ENCODE measurements at regions not wholly inside any gene's neighbourhood (a gene's known extent, or its start where the extent isn't known, plus 50 kb on each side); places are given as distances from the start of the nearest gene placed in this dataset.
"Not testable (repeated sequence)": the region's sequence is repeated elsewhere in the genome, so short reads cannot be mapped to it uniquely, and the experiment has no call there.

GRCh38 chr5:62757686-62758085, 179.1 kb downstream of the LRRC70 start:
- DNase-seq, result not testable (repeated sequence)

GRCh38 chr5:62752998-62753367, 174.4 kb downstream of the LRRC70 start:
- DNase-seq, result not testable (repeated sequence)

- DNase-seq, result not testable (repeated sequence)
Measured at GRCh38 chr5:62752056-62752997, 173.7 kb downstream of the LRRC70 start.

- DNase-seq, result no peak
Measured at GRCh38 chr5:62742207-62742606, 163.6 kb downstream of the LRRC70 start.

- no peak for DNase-seq
Measured at GRCh38 chr5:62741761-62742160, 163.1 kb downstream of the LRRC70 start.

GRCh38 chr5:62737766-62738165, 159.1 kb downstream of the LRRC70 start:
- DNase-seq, result no peak

- no peak for DNase-seq
Measured at GRCh38 chr5:62732677-62733121, 154.1 kb downstream of the LRRC70 start.

GRCh38 chr5:62731022-62731421, 152.4 kb downstream of the LRRC70 start:
- DNase-seq, result no peak

- DNase-seq, result no peak
Measured at GRCh38 chr5:62729675-62730074, 151.1 kb downstream of the LRRC70 start.

- no peak for DNase-seq
Measured at GRCh38 chr5:62727861-62728260, 149.2 kb downstream of the LRRC70 start.

GRCh38 chr5:62727184-62727583, 148.6 kb downstream of the LRRC70 start:
- no peak for DNase-seq

- DNase-seq, result no peak
Measured at GRCh38 chr5:62722360-62722759, 143.7 kb downstream of the LRRC70 start.

GRCh38 chr5:62720031-62720441, 141.4 kb downstream of the LRRC70 start:
- DNase-seq, result peak; percentile 45

GRCh38 chr5:62719061-62719720, 140.6 kb downstream of the LRRC70 start:
- DNase-seq, result no peak

GRCh38 chr5:62718324-62718723, 139.7 kb downstream of the LRRC70 start:
- DNase-seq, result peak; percentile 7

GRCh38 chr5:62717301-62717933, 138.8 kb downstream of the LRRC70 start:
- no peak for DNase-seq

- no peak for DNase-seq
Measured at GRCh38 chr5:62714296-62714695, 135.7 kb downstream of the LRRC70 start.

- DNase-seq, result no peak
Measured at GRCh38 chr5:62708481-62709325, 130.1 kb downstream of the LRRC70 start.

- DNase-seq, result no peak
Measured at GRCh38 chr5:62707563-62707962, 128.9 kb downstream of the LRRC70 start.

GRCh38 chr5:62707131-62707530, 128.5 kb downstream of the LRRC70 start:
- DNase-seq, result no peak

- no peak for DNase-seq
Measured at GRCh38 chr5:62705022-62705421, 126.4 kb downstream of the LRRC70 start.

- DNase-seq, result no peak
Measured at GRCh38 chr5:62702126-62702525, 123.5 kb downstream of the LRRC70 start.

All from dermis blood vessel endothelial cell (primary cell).